NCI-H345 treated with DMSO at 0.1 percent for 48 hours (cell line): ENCODE measurements at regions not wholly inside any gene's neighbourhood (a gene's known extent, or its start where the extent isn't known, plus 50 kb on each side); places are given as distances from the start of the nearest gene placed in this dataset.
"Not testable (repeated sequence)": the region's sequence is repeated elsewhere in the genome, so short reads cannot be mapped to it uniquely, and the experiment has no call there.

Experiments
- DNase-seq: peaks from one replicate; lab custom pipeline; 2025; ENCODE audit not compliant: unreplicated experiment; lab: John Stamatoyannopoulos, UW

GRCh38 chr15:96468036-96468435 lies 137.5 kb downstream of the NR2F2 start:
- no peak for DNase-seq

DNA sequence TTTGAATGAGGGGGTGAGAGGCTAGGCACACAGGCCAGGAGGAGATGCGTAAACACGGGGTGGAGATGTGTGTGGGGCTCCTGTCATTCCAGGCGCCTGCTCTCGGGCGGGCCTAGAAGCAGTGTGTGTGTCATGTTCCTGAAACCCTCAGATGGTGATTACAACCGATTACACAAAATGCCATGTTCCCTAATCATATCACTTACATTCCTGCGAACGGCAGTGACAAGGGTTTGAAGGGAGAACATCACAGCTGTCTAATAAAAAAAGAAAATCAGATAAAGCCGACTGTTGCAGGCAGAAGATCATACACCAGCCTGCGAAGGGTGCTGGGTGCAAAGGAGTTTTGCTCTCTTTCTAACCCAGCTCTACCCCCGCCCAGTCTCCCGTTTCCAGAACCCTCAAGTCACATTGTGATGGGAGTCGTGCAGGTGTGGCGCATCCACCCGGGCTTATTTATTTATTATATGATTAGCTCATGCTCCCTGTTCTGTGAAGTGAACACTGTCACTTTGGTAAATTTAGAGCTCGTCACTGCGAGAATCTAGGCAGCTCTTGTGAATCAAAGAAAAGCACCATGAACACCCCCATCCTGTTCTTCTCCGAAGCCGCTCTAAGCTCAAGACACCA lies 140.3 kb downstream of the NR2F2 start:
- no peak for DNase-seq

- no peak for DNase-seq
Measured at GRCh38 chr15:96472681-96473080, 142.2 kb downstream of the NR2F2 start.

DNA sequence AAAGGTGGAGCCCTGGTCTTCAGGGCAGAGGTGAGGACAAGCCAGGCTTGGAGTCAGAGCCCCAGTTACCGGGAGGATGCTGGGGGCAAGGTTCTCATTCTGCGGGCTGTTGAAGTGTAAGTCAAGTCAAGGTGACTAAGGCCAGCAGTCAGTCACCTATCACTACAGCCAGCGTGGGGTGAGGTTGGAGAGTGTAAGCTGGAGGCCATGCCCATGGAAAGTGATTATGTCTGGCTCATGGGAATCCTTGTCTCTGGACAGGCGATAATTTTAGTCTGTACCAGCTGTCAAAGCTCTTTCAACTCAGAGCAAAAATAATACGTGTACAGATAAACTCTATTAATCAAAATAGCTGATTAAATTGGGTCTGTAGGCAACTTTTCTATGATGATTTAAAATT lies 143.1 kb downstream of the NR2F2 start:
- DNase-seq = no peak

GRCh38 chr15:96474231-96474664 lies 143.7 kb downstream of the NR2F2 start:
- DNase-seq = no peak

DNA sequence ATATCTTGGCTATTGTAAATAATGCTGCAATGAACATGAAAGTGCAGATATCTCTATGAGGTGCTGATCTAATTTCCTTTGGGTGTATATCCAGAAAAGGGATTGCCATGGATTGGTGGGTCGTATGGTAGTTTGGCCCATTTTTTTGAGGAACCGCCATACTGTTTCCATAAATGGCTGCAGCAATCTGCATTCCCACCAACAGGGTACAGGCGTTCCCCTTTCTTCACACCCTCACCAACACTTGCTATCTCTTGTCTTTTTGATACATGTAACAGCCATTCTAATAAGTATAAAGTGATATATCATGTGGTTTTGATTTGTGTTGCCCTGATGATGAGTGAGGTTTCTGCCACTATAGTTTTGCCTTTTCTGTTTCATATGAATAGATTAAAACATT lies 146.7 kb downstream of the NR2F2 start:
- no peak for DNase-seq

DNA sequence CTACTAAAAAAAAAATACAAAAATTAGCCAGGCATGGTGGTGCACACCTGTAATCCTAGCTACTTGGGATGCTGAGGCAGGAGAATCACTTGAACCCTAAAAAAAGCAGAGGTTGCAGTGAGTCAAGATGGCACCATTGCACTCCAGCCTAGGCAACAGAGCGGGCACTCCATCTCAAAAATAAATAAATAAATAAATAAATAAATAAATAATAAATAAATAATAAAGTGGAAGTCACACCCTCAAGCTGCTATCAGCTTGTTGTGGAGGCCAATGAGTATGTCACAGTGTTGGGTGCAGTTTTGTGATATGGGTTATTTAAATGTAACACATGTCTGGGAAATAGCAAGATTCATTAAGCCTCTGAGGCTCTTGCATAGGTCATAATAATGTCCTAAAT lies 153.9 kb downstream of the NR2F2 start:
- not testable (repeated sequence) for DNase-seq

DNA sequence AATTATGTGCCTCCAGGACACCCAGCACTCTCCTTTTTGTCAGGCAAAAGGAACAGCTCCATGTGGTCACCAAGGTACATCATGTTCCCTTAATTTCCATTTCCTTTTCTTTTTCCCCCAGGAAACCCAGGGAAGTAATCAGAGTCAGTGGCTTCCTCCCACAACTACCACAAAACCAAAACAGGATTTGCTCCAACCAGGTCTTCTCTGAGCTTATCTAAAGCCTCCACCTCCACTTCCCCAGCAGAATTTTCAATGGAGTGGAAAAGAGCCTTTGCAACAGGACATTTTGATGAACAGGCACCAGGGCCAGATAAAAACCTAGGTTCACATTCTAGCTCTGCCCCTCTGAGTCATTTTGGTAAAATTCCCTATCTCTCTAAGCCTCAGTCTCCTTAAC lies 154.3 kb downstream of the NR2F2 start:
- no peak for DNase-seq

DNA sequence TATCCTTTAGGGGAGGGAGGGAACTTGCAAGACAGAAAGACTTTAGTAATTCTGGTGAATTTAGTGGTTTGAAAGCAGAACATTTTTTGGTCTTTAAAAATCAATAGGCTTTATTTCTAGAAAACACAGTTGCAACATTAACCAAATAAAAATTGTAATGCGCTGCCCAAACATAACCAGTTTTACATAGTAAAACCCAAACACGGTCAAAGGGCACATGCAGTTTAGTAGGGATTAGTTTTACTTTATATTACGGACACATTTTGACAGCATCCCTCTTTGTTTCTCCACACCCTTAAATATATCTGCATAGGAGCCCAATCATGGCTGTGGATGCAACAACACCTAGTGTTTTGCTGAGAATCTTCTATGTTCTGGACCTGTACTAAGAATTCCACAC lies 156.7 kb downstream of the NR2F2 start:
- no peak for DNase-seq

- not testable (repeated sequence) for DNase-seq
Measured at GRCh38 chr15:96491066-96491699, 160.7 kb downstream of the NR2F2 start.

GRCh38 chr15:96491700-96492644 lies 161.5 kb downstream of the NR2F2 start:
- DNase-seq = not testable (repeated sequence)

DNA sequence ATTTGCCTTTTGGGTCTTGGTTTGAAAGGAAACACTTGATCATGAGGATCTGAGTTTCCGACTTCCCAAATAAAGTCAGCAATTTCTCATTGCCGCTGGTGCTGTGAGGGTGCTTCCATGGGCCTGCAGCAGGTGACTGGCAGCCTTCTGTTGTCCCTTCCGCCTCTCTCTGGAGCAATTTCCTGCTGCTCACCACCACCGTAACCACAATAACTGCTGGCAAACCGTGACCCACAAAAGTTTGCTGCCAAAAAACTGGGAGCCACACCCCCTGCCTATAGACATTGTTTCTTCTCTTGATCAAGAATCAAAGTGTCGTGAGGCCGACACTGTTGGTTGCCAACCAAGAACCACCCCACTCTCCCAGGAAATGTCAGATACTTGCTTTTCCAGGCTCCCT lies 164.0 kb downstream of the NR2F2 start:
- no peak for DNase-seq

- no peak for DNase-seq
Measured at GRCh38 chr15:96495386-96495785, 164.9 kb downstream of the NR2F2 start.

DNA sequence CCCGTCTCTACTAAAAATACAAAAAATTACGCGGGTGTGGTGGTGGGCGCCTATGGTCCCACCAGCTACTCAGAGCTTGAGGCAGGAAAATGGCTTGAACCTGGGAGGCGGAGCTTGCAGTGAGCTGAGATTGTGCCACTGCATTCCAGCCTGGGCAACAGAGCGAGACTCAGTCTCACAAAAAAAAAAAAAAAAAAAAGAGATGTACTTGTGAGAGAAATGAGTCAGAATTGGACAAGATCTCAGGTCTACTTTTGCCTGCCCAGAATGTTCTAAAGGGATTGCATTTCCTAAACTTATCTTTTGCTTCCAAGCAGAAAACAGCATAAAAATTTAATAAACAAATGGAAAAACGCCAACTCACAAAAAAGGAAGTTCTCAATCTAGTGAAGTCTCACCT lies 167.5 kb downstream of the NR2F2 start:
- DNase-seq = no peak

DNA sequence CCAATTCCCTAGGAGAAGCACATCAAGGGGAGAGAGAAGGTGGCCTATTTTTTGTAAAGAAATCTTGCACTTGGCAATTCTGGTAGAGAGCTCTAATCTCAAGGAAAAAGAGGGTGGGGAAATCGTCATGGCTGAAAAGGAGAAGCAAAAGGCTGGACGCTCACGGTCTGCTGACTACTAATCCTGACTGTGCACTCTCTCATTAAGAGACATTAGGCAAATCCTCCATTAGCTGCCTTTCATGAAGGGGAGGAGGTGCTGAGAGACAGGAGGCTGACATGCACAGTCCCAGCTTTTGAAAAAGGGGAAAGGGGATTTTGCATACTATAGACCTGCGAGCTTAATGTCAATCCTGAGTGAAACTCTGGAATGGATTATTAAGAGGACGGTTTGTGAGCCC lies 170.0 kb downstream of the NR2F2 start:
- DNase-seq = no peak

- DNase-seq = no peak
Measured at GRCh38 chr15:96501362-96501761, 170.9 kb downstream of the NR2F2 start.

- no peak for DNase-seq
Measured at GRCh38 chr15:96502196-96502595, 171.7 kb downstream of the NR2F2 start.

DNA sequence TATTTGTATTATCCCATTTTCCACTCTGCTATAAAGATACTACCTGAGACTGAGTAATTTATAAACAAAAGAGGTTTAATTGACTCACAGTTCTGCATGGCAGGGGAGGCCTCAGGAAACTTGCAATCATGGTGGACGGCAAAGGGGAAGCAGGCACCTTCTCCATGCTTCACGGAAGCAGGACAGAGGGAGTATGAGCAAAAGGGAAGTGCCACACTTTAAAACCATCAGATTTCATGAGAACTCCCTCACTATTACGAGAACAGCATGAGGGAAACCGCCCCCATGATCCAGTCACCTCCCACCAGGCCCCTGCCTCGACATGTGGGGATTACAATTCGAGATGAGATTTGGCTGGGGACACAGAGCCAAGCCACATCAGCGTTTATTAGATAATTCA lies 172.8 kb downstream of the NR2F2 start:
- DNase-seq = no peak

GRCh38 chr15:96504371-96504770 lies 173.9 kb downstream of the NR2F2 start:
- no peak for DNase-seq

- DNase-seq = no peak
Measured at GRCh38 chr15:96505014-96505413, 174.5 kb downstream of the NR2F2 start.

- DNase-seq = no peak
Measured at GRCh38 chr15:96514607-96515285, 184.2 kb downstream of the NR2F2 start.
